SHP77 (cell line): ENCODE measurements at regions not wholly inside any gene's neighbourhood (a gene's known extent, or its start where the extent isn't known, plus 50 kb on each side); places are given as distances from the start of the nearest gene placed in this dataset.
"Not testable (repeated sequence)": the region's sequence is repeated elsewhere in the genome, so short reads cannot be mapped to it uniquely, and the experiment has no call there.

Experiments used
- DNase-seq, 2 experiments: peaks; one replicate each; lab custom pipeline; 2025; lab: John Stamatoyannopoulos, UW

DNA sequence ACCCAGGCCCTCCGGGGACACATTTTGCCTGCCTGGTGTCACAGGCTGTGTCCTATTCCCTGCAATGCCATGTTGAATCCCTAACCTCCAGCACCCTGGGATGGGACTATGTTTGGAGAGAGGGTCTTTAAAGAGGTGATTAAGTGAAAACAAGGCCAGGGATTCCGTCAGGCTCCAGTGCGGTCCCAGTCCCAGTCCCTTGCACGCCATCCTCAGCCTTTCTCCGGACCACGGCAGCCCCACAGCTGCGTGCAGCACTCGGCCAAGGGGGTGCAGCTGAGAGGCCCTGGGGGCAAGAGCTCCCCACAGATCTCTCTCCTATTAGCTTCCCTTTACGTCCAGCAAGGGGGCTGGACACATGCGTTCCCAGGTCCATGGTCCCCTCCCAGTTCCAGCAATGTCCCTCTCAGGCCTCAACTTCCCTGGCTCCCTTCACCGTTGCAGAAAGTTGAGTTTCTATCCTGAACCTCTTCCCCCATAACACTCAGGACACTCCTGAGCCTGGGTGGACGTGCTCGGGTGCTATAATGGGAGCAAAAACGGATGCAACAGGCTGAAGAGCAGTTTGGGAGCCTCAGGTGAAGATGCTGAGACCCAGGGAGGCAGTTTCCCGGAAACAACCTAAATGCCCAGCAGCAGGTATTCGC, 1422.7 kb downstream of the BRD1 start:
- DNase-seq, result no peak

DNA sequence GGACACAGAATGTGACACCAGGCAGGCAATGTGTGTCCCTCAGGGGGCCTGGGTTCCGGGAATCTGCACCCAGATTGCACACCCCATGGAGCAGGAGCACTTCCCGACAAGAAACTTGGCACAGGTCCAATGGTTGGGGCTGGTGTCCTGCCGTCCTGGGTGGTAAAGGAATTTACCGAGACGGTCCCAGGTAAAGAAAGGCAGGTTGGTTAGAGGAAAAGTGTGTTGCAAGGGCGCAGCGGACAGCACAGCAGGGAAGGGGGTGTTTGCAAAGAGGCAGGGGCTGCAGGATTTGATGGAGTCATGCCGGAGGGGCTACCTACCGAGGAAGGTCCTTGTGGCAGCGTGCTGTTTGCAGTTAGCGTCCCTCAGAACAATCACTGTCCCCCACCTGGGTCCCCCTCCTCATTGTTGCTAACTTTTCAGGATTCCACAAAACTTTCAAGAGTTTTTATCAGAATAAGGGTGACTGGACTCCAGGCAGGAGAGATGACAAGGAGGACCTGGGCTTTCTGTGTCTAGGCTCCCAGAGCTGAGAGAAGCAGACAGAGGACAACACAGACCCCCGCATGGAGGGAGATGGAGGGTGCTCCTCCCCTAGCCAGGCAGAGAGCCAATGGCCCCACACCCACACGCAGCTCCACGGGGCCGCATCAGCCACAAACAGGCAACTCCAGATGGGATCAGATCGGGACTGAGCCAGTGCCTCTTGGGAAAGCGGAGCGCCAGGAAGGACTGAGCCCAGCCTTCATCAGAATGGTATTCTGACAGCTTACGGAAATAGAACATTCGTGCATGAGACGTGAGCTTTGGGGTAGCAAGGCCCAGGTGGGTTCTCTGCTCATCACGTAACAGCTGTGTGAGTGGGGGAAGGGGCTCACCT, 1423.9 kb downstream of the BRD1 start:
- no peak for DNase-seq

GRCh38 chr22:48402591-48403031, 1425.1 kb downstream of the BRD1 start:
- no peak for DNase-seq

DNA sequence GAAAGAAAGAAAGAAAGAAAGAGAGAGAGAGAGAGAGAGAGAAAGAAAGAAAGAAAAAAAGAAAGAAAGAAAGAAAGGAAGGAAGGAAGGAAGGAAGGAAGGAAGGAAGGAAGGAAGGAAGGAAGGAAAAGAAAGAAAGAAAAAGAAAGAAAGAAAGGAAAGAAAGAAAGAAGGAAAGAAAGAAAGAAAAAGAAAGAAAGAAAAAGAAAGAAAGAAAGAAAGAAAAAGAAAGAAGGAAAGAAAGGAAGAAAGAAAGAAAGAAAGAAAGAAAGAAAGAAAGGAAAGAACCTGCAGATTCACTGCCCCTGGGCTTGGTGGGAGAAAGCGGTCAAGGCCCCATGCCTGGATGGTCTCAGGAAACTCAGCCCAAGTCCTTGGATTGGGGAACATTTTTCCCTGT, 1426.2 kb downstream of the BRD1 start:
- DNase-seq, result not testable (repeated sequence)

DNA sequence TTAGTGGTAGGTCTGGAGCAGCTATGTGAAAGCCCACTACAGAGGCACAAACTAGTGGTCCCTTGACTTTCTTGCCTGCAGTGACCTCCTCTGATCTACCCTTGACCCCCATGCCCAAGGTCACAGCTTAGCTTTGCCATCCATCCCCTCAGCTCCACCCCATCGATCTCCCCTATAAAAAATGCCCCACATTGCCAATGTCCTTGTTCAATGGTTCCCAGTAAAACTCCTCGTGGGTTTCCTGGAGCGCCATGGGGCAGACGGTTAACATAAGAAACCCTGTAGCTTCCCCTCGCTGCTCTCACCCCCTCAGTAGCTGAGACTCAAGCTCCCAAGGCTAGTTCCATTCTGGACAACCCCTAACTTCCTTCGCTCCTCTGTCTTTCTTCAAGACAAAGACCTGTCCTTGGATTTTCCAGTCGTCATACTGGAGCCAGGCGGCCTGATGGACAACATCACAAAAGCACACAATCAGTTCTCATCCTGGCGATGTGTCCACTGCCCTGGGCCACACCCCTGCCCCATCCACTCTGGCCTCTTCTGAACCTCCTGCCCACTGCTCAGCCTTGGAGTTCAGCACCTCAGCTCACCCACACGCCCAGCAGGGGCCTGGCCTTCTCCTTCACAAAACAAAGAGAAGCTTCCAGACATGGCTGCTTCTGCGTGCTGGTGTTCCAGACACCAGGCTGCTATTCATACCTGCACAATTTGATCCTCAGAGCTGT, 1429.3 kb downstream of the BRD1 start:
- DNase-seq, result no peak

- DNase-seq, result no peak
Measured at GRCh38 chr22:48397531-48398180, 1430.0 kb downstream of the BRD1 start.

DNA sequence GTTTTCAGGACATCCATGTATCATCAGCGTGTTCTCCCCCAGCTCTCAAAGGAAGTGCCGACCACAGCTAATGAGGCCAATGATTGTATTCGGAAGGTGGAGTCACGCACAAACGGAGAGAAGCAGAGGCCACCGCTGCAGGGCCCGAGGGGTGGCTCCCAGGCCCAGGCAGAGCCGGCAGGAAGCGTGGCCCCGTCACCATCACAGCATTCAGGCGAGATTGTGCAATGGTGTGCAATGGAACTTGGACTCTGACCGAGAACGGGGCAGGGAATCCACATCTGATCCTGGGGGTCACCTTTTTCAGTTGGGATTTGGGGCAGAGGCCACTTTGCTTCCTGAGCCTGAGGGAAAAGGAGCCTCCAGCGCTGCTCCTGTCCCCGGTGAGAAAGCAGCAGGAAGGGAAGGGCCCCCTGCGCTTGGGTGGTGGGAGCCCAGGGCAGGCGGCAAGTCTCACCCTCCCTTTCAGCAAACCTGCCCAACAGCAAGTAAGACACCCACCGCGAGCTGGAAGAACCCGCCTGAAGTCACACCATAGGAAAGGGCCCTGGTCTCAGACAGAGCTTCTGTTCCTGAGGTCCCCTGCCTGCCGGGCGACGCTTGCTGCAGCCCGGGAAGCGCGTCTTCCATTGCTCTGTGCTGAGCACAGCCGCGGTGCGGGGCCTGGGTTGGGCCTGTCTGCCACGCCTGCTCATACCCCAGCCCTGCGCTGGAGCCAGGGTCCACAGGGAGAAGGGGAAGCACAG, 1430.7 kb downstream of the BRD1 start:
- DNase-seq, result no peak

DNA sequence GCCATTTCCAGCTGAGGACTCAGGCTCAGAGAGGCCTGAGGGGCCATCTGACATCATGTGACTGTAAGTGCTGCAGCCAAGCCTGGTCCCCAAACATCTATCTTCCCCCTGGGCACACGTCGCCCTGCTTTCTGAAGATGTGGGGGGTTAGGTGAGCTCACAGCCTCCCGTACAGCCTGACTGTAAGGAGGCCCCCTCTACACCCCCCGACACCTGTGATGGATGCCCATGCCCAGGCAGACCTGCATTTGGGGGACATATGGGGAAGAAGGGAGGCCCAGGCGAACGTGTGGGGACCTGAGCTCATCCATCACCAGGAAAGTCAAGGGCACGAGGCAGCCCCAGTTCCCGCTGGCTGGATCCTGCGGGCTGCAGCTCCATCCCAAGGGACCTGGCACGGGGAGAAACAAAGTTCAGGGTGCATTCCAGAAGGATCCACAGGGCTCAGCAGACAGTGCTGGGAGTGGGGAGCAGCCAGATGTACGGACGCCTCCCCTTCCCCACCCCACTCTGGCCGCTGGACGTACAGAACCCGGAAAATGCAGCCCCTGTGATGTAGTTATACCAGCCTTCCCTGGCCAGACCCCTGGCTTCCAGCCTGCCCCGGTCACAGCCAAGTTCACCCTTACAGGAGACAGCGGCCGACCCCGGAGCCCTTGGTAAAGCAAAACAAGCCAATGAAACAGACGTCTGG, 1431.4 kb downstream of the BRD1 start:
- no peak for DNase-seq

- DNase-seq, result no peak
Measured at GRCh38 chr22:48395201-48395600, 1432.5 kb downstream of the BRD1 start.

GRCh38 chr22:48394787-48395186, 1432.9 kb downstream of the BRD1 start:
- no peak for DNase-seq

- DNase-seq, result no peak
Measured at GRCh38 chr22:48393885-48394284, 1433.8 kb downstream of the BRD1 start.

GRCh38 chr22:48393041-48393370, 1434.7 kb downstream of the BRD1 start:
- DNase-seq, result no peak

GRCh38 chr22:48391820-48392219, 1435.9 kb downstream of the BRD1 start:
- no peak for DNase-seq

DNA sequence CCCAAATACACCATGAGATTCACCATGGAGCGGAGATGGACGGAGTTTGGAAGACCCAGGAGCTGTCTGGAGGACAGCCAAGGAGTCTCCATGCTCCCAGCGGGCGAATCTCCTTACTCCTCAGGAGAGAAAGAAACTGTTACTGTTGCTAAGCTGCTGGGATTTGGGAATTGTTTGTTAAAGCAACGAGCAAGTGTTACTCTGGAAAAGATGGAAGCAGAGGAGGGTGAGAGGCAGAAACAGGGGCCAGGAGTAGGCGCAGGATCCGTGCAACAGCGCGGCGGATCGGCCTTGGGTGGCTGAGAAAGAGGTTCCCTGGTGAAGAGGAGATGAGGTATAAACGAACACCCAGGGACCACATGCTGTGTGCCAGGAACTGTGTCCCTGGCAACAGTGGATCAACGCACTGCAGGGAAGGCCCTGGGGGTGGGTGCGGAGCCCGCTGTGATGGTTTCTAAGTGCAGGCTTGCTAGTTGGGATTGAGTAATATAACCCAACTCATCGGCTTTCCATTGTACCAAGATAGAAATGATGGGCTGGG, 1436.4 kb downstream of the BRD1 start:
- no peak for DNase-seq

DNA sequence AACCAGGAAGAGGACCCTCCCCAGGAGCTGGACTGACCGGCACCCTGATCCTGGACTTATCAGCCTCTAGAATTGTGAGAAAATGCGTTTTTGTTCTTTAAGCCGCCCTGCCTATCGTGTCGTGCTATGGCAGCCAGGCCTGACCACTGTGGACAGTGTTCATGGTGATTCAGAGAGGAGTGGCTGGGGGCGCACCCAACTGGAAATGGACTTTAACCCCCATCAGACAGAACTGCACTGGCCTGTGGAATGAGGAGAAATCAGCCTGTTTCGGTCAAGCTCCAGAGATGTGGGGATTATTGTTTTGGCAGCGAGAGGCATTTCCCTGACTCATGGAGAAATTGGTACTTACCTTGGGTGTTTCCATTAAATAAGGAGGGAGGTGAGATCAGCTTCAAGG, 1437.8 kb downstream of the BRD1 start:
- DNase-seq, result no peak

DNA sequence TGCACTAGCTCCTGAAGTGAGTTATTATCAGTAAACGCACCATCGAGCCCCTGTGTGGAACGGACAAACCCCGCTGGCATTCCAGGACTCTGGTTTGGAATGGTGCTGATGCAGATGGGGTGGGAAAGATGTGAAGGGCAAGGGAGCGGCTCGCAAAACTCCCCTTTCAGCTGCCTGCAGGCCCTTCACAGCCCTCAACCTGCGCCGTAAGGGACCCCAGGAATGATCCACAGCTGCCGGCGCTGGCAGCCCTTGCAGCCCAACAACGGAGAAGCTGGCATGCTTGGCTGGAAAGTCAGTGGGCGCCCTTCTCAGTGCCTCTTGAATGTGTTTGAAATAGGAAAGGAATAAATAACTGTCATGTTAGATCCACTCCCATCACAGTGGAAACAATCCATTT, 1445.5 kb downstream of the BRD1 start:
- DNase-seq, result no peak

GRCh38 chr22:48380016-48380665, 1447.5 kb downstream of the BRD1 start:
- DNase-seq, result no peak

GRCh38 chr22:48379371-48379770, 1448.3 kb downstream of the BRD1 start:
- DNase-seq, result no peak

- no peak for DNase-seq
Measured at GRCh38 chr22:48378673-48379072, 1449.0 kb downstream of the BRD1 start.
